Fibroblast of gingiva (primary cell): ENCODE measurements at regions not wholly inside any gene's neighbourhood (a gene's known extent, or its start where the extent isn't known, plus 50 kb on each side); places are given as distances from the start of the nearest gene placed in this dataset.
"Not testable (repeated sequence)": the region's sequence is repeated elsewhere in the genome, so short reads cannot be mapped to it uniquely, and the experiment has no call there.

Experiments
- DNase-seq: peaks from one replicate; pipeline ENCODE4 v3.0.0-alpha.2; 2011; ENCODE audit warnings: low read depth

DNA sequence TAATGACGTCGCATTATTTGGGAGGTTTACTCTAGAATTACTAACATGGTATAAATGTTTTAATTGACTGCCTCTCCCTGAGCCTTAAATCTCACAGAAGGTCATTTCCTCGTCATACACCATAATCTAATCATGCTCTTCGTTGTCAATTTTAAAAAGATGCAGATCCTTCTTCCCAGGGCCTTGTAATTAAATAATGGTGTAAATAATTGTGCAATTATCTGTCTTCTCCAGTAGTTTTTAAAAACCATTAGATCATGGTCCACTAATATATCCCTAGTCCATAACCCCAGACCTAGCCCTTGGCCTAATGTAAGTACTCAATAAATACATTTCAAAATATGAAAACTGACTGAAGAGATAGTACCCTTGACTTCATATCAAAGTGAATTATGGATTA, 181.5 kb upstream of the GNAI1 start:
- DNase-seq: no peak

DNA sequence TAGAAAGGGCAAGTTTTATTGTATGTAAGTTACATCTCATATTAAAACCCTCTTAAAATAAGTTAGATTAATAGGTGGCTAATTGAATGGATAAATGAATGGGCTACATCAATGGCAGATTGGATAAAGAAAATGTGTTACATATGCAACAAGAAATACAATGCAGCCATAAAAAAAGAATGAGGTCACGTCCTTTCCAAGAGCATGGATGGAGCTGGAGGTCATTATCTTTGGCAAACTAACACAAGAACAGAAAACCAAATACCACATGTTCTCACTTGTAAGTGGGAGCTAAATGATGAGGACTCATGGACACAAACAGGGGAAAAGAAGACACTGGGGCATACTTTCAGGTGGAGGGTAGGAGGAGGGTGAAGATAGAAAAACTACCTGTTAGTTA, 182.2 kb upstream of the GNAI1 start:
- no peak for DNase-seq

DNA sequence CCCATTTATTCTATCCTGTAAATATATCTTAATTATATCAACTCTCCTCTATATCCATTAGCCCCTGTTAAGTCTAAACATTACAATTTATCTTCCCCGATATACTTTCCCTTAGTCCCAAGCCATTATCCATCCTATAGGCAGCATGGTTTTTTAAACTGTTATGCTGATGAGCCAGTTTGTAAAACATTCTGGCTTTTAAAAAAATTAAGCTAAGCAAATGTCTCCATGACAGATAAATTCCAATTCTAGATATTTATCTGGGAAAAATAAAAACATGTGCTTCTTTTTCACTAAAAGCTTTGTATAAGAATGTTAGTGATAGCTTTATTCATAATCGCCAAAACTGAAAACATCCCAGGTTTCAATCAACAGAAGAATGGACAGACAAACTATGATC, 183.2 kb upstream of the GNAI1 start:
- DNase-seq: no peak

DNA sequence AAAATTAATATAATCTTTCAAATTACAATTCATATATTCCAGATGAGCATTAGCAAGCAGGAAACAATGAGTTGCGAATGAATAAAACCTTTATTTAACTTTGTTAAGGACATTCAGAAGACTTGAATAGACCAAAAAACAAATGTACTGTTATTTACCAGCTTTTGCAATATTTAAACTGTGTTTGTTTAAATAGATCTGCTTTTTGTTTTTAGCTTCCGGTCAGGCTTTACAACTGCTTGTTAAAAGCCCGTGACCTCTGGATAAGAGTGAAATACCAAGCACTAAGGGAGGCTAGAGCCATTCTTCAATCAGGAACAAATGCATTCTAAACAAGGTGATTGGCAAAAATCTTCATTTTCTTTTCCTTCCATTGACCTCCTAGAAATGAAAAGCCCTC, 184.9 kb upstream of the GNAI1 start:
- no peak for DNase-seq

DNA sequence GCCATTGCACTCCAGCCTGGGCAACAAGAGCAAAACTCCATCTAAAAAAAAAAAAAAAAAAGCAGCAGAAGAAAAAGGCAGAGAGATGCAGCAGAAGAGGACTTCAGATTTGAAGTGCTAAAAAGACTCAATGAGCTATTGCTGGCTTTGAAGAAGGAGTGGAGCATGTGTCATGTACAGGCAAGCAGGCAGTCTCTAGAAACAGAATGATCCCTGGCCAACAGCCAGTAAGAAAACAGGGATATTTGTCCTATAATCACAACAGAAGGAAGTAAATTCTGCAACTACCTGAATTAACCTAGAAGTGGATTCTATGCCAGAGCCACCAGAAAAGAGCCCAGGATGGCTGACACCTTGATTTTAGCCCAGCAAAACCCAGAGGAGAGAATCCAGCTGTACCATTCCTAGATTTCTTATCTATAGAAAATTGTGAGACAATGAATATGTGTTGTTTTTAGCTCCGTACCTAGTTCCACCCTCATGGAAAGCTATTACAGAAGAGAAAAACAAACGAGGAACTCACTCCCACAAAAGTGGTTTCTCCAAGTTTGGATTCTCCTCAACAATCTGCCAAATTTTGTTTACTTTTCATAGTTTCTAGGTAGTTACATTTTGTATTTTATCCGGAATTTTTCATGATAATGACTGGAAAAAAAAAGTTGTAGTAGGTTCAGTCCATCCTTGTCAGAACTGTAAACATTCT, 198.2 kb upstream of the GNAI1 start:
- no peak for DNase-seq

DNA sequence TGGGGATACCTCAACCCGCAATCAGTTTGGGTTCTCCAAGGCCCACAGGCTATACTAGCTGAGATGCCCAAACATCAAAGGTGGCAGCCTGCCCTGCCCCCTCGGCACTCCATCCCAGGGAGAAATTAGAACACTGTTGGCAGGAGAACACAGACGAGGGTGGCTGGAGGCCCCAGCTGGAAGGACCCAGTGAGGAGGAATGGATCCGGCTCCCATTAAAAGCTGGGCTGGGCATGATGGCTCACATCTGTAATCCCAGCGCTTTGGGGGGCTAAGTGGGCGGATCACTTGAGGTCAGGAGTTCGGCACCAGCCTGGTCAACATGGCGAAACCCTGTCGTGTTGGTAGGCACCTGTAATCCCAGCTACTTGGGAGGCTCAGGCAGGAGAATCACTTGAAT, 199.9 kb upstream of the GNAI1 start:
- DNase-seq: no peak

DNA sequence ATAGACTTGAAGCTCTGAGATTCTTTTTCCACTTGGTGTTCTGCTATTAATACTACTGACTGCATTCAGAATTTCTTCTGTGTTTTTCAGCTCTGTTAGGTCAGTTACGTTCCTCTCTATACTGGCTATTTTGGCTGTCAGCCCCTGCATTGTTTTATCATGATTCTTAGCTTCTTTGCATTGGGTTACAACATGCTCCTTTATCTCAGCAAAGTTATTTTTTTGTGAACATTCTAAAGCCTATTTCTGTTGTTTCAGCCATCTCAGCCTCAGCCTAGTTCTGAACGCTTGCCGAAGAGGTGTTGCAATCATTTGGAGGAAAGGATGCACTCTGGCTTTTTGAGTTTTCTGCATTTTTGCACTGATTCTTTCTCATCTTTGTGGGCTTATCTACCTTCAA, 201.5 kb upstream of the GNAI1 start:
- DNase-seq: peak; percentile 77

DNA sequence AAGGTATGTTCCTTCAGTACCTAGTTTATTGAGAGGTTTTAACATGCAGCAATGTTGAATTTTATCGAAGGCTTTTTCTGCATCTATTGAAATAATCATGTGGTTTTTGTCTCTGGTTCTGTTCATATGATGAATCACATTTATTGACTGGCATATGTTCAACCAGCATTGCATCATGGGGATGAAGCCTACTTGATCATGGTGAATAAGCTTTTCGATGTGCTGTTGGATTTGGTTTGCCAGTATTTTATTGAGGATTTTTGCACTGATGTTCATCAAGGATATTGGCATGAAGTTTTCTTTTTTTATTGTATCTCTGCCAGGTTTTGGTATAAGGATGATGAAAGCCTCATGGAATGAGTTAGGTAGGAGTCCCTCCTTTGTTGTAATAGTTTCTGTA, 204.0 kb upstream of the GNAI1 start:
- peak; percentile 47 for DNase-seq

DNA sequence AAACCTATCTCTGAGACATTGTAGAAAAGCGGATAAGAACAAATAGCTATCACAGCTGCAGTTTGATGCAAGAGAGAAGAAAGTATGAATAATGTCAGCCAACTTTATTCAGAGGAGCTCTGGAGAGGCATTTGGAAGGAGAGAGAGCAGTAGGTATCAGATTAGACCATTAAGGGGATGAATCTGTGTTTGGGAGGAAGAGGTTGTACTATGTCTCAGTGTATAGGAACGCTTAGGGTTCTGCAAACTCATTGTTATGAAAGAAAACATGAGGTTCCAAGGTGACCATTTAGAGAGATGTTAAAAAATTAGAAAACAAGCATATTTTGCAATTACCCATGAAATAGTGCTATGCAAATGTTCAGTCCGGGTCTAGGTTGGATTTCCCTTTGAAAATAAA, 207.5 kb upstream of the GNAI1 start:
- DNase-seq: peak; percentile 31

DNA sequence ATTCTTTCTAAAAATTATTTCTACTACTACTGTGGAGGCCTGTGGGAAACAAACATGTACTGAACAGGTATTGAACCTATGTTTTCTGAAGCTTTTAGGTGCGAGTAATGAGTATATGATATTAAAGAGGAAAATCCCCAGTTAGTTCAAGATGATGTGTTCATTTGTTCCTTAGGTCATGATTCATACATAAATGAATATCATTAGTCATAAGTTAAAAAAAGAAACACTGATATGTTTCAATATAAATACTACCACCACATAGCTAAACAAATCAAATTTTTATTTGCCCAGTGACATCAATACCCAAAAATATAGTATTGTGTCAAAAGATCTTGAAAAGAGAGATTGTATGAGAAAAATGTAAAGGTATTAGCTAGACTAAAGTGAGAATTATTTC, 210.7 kb upstream of the GNAI1 start:
- DNase-seq: peak; percentile 6

DNA sequence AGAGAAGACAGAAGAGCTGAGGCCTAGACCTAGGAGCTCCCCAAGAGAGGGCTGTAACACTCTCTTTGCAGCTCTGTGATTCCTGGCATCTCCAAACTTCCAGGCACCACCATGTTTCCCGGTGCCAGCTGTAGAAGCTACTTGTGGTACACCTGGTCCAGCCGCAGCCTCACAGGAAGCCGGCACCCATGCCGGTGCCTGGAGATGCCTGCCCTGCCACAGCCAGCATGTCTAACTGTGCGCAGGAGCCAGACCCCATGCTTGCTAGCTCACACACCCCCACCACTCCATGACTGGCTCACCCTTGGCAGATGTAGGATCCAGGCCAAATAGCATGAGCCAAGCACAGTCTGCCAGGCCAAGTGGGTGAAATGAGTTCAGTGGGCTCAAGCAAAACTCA, 211.7 kb upstream of the GNAI1 start:
- DNase-seq: no peak

DNA sequence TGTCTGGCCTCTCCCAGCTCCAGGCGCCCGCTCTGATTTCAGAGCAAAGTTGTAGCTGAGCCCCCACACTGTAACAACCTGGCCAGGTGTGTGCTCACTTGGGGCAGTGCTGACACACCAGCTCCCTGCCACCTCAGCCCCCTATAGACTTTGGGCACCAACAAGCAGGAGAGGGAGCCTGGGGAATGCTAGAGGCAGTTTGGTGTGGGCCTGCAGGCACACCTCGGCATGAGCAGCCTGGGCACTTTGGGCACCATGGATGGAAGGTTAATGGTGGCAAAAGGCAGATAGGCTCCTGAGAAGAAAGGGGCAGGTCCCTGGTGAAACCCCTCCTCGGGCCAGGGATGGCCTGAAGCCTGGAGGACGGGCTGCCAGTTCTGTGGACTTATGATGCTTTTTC, 212.7 kb upstream of the GNAI1 start:
- DNase-seq: no peak

DNA sequence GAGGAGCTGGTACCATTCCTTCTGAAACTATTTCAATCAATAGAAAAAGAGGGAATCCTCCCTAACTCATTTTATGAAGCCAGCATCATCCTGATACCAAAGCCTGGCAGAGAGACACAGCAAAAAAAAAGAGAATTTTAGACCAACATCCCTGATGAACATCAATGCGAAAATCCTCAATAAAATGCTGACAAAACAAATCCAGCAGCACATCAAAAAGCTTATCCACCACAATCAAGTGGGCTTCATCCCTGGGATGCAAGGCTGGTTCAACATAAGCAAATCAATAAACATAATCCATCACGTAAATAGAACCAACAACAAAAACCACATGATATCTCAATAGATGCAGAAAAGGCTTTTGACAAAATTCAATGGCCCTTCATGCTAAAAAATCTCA, 216.0 kb upstream of the GNAI1 start:
- not testable (repeated sequence) for DNase-seq

DNA sequence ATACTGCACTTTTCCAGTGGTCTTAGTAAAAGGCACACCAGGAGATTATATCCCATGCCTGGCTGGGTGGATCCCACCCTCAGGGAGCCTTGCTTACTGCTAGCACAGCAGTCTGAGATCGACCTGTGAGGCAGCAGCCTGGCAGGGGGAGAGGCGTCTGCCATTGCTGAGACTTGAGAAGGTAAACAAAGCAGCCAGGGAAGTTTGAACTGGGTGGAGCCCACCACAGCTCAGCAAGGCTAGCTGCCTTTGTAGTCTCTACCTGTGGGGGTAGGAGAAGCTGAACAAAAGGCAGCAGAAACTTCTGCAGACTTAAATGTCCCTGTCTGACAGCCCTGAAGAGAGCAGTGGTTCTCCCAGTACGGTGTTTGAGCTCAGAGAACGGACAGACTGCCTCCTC, 219.3 kb upstream of the GNAI1 start:
- DNase-seq: not testable (repeated sequence)

DNA sequence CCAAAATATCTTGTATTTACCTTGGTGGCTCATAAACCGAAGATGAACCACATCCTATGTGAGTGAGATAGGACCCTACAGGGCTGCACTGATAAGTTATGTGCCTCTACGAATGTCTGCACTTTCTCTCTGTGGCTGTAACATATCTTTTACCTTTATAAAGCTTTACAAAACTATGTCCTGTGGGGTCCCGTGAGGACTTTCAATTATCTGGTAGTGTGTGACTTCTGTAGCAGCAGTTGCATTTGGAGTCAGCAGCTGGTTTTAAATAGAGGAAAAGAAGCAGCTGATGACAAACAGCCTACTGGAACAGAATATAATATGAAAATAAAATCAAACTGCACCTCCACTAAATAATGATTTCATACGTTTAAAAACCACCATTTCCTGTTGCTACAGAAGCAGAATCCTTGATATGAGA, 222.4 kb upstream of the GNAI1 start:
- no peak for DNase-seq

DNA sequence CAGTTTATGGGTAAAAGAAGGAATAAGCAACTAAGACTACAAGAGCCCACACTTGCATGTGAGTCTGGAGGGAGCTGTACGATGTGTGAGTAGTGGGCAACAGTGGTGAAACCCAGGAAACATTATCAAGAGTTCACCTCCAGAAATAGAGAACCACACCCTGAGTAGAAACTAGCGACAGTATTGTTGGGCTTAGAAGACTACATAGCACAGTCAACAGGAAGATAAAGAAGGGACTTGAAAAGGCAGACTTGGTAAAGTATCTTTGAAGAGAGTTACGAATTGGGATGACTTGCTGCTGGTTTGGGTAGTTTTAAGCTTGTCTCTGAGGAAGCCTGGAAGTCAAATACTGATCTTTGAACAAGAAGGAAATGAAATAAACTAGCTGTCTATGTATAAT, 223.2 kb upstream of the GNAI1 start:
- no peak for DNase-seq

DNA sequence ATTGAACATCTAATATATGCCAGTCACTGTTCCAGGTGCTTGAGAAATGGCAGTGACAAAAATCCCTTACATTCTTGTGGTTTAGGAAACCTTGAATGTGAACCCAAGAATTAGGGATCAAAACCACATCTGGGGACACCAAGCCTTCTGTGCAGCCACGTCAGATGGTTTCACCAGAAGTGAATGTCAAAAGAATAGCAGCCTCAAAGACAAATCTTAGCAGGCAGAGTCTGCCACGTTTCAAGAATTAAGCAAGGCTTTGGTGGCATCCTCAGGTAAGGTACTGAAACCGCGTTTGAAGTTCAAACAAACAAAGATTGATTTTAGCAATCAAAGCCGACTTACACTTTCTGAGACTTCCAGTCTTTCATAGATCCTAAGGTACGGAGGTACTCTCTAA, 225.5 kb upstream of the GNAI1 start:
- no peak for DNase-seq

DNA sequence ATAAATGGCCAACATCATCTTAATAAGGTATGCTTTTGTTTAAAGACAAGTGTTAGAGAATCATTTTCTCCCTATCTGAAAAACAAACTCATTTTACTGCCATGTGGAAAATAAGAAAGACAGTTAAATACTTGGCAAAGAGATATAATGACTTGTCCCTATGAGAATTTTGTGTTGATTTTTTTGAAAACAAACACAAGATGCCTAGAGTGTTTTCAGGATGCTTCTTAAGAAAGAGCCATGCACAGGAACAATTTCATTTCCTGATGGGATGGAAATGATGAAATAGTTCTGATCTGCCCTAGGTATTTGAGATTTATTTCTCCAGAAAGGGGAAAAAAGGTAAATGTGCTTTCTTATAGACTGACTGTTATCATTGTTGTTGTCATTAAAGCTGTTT, 237.5 kb upstream of the GNAI1 start:
- DNase-seq: peak; percentile 19

DNA sequence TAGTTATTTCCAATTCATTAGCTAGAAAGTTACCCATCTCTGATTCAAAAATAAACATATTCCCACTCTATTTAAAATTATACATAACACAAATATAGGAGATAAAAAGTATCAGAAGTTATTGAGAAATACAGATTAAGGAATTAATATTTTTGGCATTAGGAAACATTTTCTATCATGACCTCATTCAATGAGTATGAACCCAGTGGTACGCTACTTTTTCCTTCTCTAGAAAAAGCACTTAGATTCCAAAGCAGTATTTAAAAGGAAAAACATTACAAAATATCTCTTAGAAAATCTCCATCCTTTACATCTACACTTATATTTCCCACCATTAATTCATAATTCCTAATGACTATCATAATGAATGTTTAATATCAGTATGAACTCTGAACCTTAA, 240.6 kb upstream of the GNAI1 start:
- DNase-seq: no peak

DNA sequence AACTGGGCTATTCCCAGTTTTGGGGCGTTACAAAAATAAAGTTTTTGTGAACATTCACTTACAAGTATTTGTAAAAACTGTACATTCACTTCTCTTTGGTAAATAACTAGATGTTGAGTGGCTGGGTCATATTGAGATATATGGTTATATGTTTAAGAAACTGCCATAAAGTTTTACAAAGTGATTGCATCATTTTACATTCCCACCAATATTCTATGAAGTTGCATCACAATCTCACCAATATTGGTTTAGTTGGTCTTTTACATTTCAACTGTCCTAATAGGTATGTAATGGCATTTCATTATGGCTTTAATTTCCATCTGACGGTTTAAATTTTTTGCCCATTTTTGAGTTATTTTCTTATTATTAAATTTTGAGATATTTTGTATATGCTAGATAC, 251.7 kb upstream of the GNAI1 start:
- DNase-seq: no peak

DNA sequence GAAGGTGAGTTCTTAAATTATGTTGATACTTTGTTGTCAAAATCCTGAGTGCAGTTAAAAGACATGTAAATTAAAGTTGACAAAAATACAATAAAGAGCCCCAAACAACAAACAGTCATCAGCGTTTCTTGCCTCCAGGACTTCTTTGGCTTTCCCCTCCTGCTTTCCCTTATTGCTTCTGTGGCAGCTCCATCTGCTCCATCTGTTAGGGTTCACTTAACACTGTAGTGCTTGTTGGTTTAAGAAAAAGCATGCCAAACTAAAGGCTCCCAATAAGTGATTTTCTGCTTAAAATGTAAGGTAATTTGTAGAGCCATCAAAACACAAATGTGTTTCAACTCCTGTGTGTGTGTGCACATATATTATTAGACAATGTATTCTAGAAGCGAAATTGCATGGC, 254.3 kb upstream of the GNAI1 start:
- DNase-seq: no peak

DNA sequence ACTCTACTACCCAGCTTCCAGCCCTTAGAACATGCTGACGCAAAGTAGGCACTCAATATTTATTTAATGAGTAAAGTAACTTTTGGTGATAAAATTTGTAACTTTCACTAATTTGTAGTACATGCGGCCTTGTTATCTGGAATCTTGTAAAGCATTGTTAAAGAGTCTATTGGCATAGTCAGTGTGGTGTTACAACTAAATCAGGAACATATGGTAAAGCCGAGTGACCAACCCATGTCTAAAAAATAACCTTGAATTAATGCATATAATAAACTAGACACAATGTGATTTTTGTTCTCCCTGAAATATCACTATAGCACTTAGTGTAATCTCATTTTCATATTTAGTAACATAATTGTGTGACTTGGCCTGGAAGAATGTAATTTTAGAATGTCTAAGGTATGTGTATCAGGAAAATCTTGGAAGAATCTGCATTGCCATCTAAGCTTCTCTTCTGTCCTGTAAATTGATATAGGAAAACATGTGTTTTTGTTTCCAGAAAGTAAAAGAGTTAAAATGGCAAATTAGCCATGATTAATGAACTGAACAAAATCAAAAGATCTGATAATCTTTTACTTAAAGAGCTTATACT, 256.7 kb upstream of the GNAI1 start:
- DNase-seq: peak; percentile 37

DNA sequence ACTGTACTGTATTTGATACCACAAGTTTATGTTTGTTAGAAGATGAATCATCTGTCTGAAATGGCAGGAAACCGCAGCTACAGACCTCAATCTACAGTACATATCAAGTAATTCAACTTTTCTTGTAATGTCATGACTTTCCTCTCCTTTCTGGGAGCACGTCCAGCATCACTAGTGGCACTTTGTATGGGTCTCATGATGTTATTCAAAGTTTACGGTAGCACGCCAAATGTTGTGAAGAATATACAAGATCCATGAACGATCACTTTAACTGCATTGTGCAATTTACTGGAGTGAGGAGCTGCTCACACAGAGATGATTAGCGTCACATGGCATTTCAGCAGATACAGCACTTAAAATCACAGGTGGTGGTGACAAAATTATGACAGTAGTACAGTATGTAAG, 257.8 kb upstream of the GNAI1 start:
- DNase-seq: peak; percentile 95

DNA sequence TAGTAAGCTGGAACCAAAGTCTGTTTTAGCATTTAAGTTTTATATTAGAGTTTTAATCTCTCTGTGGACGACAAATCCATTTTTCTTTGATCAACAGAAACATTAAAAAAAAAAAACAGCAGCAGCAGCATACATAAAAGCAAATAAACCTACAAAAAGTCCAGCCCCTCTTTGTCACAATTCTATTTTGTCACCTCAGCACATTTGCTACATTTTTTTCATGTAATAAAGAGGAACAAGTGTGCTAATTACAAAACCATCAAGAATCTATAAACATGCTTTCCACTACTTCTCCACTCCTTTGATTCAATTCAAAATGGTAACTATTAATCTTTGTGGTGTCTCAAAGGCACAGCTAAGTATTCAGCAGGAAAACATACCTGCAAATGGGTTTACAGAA, 259.8 kb upstream of the GNAI1 start:
- DNase-seq: no peak
